Lower leg skin (tissue), 3 donors: ENCODE measurements at regions not wholly inside any gene's neighbourhood (a gene's known extent, or its start where the extent isn't known, plus 50 kb on each side); places are given as distances from the start of the nearest gene placed in this dataset.

ENCODE experiments used
- CTCF ChIP-seq, 3 donors: fragments of 450-650 bp; IDR thresholded peaks; one replicate each; pipeline ENCODE4 v1.5.1; 2016; ENCODE audit warnings: antibody characterized with exemption in 3 of 3, mild to moderate bottlenecking in 3 of 3, moderate library complexity in 2 of 3
- POLR2A ChIP-seq, 2 donors: fragments of 450-650 bp; IDR thresholded peaks; one replicate each; pipeline ENCODE4 v1.6.1; 2016 to 2017; ENCODE audit warnings: antibody characterized with exemption in 2 of 2, mild to moderate bottlenecking in 1 of 2, moderate library complexity in 1 of 2

GRCh38 chr4:11606078-11606477 lies 177.4 kb upstream of the HS3ST1 start:
- TF ChIP-seq CTCF (IDR thresholded peaks at IDR 0.05) (no peak), POLR2A (IDR thresholded peaks at IDR 0.05) (no peak)
